Bronchial epithelial cell (primary cell): ENCODE measurements at regions not wholly inside any gene's neighbourhood (a gene's known extent, or its start where the extent isn't known, plus 50 kb on each side); places are given as distances from the start of the nearest gene placed in this dataset.

Source experiments
- DNase-seq: peaks from one replicate; pipeline ENCODE4 v3.0.0-alpha.2; 2010; ENCODE audit warnings: low read depth
- FAIRE-seq: peaks from 2 replicates; lab custom pipeline; 2011; peaks lifted over from hg19 to GRCh38; lab: Jason Lieb, UNC
- H3K27me3 ChIP-seq: 2 replicates; pipeline ENCODE4 v1.5.1; 2011; ENCODE audit warnings: low read length; ENCODE audit not compliant: control insufficient read depth, insufficient read depth
- H3K36me3 ChIP-seq: 2 replicates; pipeline ENCODE4 v1.5.1; 2011; ENCODE audit warnings: low read length; ENCODE audit not compliant: control insufficient read depth, insufficient read depth
- H3K4me3 ChIP-seq: 2 replicates; pipeline ENCODE4 v1.5.1; 2011; ENCODE audit warnings: mild to moderate bottlenecking, low read depth, low read length, control low read depth
- CTCF ChIP-seq: IDR thresholded peaks from 2 replicates; pipeline ENCODE4 v1.5.1; 2011; ENCODE audit warnings: mild to moderate bottlenecking, moderate library complexity, low read length, control low read depth, inconsistent platforms; ENCODE audit not compliant: insufficient read depth, severe bottlenecking

GRCh38 chr19:31701146-31701545 lies 351.9 kb upstream of the TSHZ3 start:
- FAIRE-seq (no peak), DNase-seq (no peak)
- H3K36me3 ChIP-seq: no peaks in the 10 kb centered on the region
- H3K27me3 ChIP-seq: no peaks in the 10 kb centered on the region
- H3K4me3 ChIP-seq: no peak overlapping the region
- no peak for TF ChIP-seq CTCF

DNA sequence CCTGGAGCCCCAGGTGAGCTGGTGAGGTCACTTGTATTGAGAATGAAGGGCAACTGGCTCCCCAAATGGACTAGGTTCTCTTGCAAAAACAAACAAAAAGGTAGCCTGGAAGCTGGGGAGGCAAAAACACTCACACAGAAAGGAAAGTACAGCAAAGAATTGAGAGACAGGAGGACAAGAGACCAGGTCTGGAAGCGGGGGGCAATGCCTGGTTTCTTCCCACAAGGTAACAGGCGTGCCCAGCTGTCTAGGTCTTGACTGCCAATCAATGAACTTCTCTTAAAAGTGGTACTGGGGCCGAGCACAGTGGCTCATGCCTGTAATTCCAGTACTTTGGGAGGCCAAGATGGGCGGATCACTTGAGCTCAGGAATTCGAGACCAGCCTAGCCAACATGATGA lies 356.4 kb upstream of the TSHZ3 start:
- no peak for DNase-seq

GRCh38 chr19:31706131-31706530 lies 356.9 kb upstream of the TSHZ3 start:
- no peak for TF ChIP-seq CTCF
- Histone ChIP-seq H3K27me3 (no peaks in the 10 kb centered on the region), H3K36me3 (no peaks in the 10 kb centered on the region), H3K4me3 (no peak overlapping the region)
- no peak for DNase-seq
- FAIRE-seq: no peak

More for the DNA sequence above, 356.4 kb upstream of the TSHZ3 start:
- Histone ChIP-seq H3K4me3 (no peak overlapping the region), H3K36me3 (no peaks in the 10 kb centered on the region), H3K27me3 (no peaks in the 10 kb centered on the region)
- TF ChIP-seq CTCF: no peak
- no peak for FAIRE-seq

- H3K36me3 ChIP-seq: no peaks in the 10 kb centered on the region
- no peak overlapping the region for H3K4me3 ChIP-seq
- no peaks in the 10 kb centered on the region for H3K27me3 ChIP-seq
- FAIRE-seq (no peak), DNase-seq (no peak)
- no peak for TF ChIP-seq CTCF
Observed at GRCh38 chr19:31706691-31707620, 357.7 kb upstream of the TSHZ3 start.

DNA sequence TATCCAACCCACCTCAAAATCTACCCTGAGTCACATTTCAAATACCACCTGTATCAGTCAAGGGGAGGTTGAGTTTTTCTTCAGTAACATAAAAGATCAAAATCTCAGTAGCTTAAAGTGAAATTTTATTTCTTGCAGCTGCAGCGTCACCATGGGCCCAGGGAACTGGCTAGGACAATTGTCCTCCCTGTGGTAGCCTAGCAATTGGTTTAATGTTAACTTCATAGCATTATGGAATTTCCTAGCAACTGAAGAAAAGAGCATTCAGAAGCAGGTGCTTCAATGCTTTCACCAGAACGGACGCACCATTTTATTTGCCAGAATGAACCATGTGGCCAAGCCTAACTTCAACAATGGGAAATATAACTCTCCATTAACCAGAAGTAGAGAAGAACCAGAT lies 359.3 kb upstream of the TSHZ3 start:
- TF ChIP-seq CTCF: no peak
- no peaks in the 10 kb centered on the region for H3K27me3 ChIP-seq
- no peaks in the 10 kb centered on the region for H3K36me3 ChIP-seq
- H3K4me3 ChIP-seq: no peak overlapping the region
- DNase-seq (no peak), FAIRE-seq (no peak)
